Coronary artery (tissue), 2 donors: ENCODE measurements at regions not wholly inside any gene's neighbourhood (a gene's known extent, or its start where the extent isn't known, plus 50 kb on each side); places are given as distances from the start of the nearest gene placed in this dataset.

Source experiments
- DNase-seq: peaks from one replicate; pipeline ENCODE4 v3.0.0-alpha.2; 2017; ENCODE audit warnings: low spot score
- H3K27ac ChIP-seq, 2 donors: fragments of 200-600 bp; sonication (generic); one replicate each; pipeline ENCODE4 v1.5.1; 2016 to 2019
- H3K4me3 ChIP-seq: fragments of 200-600 bp; sonication (generic); 2 replicates; pipeline ENCODE4 v1.5.1; 2016; ENCODE audit warnings: mild to moderate bottlenecking, moderate library complexity
- CTCF ChIP-seq: fragments of 200-600 bp; sonication (generic); IDR thresholded peaks from one replicate; pipeline ENCODE4 v1.5.1; 2019; ENCODE audit warnings: antibody characterized with exemption

GRCh38 chr2:150859162-150859561 lies 371.7 kb upstream of the RND3 start:
- no peak for DNase-seq
- no peak for TF ChIP-seq CTCF
- H3K4me3 ChIP-seq = no peak overlapping the region
- H3K27ac ChIP-seq = no peak overlapping the region

DNA sequence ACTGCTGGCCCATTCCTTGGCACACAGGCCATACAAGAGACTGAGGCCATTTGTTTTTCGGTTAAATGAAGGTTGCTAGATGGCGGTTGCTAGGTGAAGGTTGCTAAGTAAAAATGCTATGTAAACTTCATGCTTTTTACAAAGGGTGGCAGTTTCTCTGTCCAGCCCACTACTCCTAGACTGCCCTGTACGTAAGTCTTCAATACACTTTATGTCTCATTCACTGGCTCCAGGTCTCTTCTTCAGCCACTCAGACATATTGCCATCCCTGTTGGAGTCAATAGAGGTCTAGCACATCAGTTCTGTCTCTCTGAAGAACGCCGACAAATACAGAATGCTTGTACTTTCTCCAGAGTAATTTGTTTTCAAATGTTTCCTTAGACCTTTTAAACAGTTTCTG lies 370.9 kb upstream of the RND3 start:
- DNase-seq = no peak
- TF ChIP-seq CTCF = no peak
- H3K27ac ChIP-seq = no peak overlapping the region
- no peak overlapping the region for H3K4me3 ChIP-seq

DNA sequence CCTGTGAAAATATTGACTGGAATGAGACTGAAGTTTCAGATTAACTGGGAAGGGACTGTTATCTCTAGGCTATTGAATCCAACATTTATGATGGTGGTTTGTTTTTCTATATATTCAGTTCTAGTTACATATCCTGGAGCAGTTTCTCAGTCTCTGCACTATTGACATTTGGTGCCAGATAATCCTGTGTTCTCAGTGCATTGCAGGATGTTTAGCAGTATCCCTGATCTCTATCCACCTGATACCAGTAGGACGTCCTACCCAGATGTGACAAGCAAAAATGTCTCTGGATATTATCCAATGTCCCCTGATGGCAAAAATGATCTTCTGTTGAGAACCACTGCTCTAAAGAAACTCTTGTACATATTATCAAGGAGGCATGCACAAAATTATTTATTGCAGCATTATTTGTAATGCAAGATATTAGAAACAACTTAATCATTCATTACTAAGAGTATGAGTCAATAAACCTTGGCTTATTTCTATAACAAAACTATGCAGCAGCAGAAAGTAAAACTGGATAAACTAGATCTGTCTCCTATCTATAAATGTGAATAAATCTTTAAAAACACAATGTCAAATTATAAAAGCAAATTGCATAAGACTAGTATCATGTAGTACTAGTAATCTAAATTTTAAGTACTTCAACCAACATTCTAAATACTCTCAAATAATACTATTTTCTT lies 369.3 kb upstream of the RND3 start:
- TF ChIP-seq CTCF = no peak
- no peak overlapping the region for H3K4me3 ChIP-seq
- no peak for DNase-seq

GRCh38 chr2:150853263-150853662 lies 365.8 kb upstream of the RND3 start:
- TF ChIP-seq CTCF = no peak

More for the DNA sequence above, 369.3 kb upstream of the RND3 start:
- no peak overlapping the region for H3K27ac ChIP-seq

DNA sequence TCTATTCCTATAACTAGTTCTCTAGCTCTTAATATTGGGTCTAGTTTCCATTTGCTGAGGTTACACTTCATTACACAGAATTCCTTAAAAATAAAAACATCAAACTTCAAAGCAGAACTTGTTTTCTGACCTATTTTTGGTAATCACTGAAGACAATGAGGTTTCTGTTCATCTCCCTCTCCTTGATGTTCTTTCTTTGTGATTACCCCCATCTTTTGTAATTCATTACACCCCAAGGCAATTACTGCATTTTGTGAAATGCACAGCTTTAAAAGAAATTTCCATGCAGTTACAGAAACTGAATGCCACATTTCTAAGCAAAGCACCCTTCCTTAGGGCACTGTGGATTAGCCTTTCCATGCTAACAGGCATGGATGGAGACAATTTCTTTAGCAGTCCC lies 363.2 kb upstream of the RND3 start:
- DNase-seq = no peak
- no peak overlapping the region for H3K27ac ChIP-seq
- no peak for TF ChIP-seq CTCF
- H3K4me3 ChIP-seq = no peak overlapping the region

More at GRCh38 chr2:150853263-150853662, 365.8 kb upstream of the RND3 start:
- Histone ChIP-seq H3K27ac (no peak overlapping the region), H3K4me3 (no peak overlapping the region)
- no peak for DNase-seq

GRCh38 chr2:150847578-150847977 lies 360.1 kb upstream of the RND3 start:
- DNase-seq = no peak
- no peak overlapping the region for H3K4me3 ChIP-seq
- TF ChIP-seq CTCF = no peak
- H3K27ac ChIP-seq = no peak overlapping the region

GRCh38 chr2:150846691-150847090 lies 359.2 kb upstream of the RND3 start:
- no peak for TF ChIP-seq CTCF
- no peak for DNase-seq
- Histone ChIP-seq H3K4me3 (no peak overlapping the region), H3K27ac (no peak overlapping the region)
